ENCODE measurements at regions not wholly inside any gene's neighbourhood (a gene's known extent, or its start where the extent isn't known, plus 50 kb on each side); places are given as distances from the start of the nearest gene placed in this dataset.

DNA sequence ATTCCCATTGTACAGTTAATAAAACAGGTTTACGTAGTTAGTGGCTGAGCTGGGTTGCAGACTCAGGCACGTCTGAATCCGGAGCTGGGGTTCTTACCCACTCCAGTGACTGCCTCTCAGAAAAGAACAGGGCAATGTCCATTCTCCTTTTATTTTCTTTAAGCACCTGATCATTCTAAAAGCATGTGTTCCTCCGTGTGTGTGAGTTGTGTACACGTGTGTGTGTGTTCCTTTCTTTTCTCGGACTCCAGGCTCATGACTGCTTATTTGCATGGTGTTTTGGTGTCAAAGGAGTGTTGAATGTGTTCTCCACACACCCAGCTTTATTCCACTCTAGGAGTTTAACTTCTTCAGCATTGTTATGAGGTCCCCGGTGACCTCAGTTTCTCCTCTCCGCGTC lies 260.1 kb downstream of the SNX10 start:
- DNase-seq (ENCODE audit: low read depth in 1 of 2, low spot score in 1 of 2) (no peak), FAIRE-seq (no peak), ATAC-seq (no peak)
- CTCF ChIA-PET, result interaction anchor here (1.4 kb wide), 1 partner anchor 186 kb away, joined by 3 read pairs; no protein-coding TSS in a partner anchor
- WGBS (ENCODE audit: missing lambda C conversion rate), result 62% methylated on average over 9 of the region's 9 CpGs
- Histone ChIP-seq H3K9me3 (0 out of 3 replicates have a peak, but pooled peaks cover 2% of the 10 kb centered on the region), H3K4me3 (no peak overlapping the region), H3K4me1 (no peaks in the 10 kb centered on the region), H3K27ac (no peak overlapping the region), H3K4me2 (no peak overlapping the region)
- POLR2A ChIA-PET, result no interaction called here
- TF ChIP-seq CBX2 (IDR thresholded peaks at IDR 0.05; ENCODE audit: borderline replicate concordance, low read depth), result no peak
- TF ChIP-seq USF2 (IDR thresholded peaks at IDR 0.05), result no peak
- no peak for TF ChIP-seq KDM5A (IDR thresholded peaks at IDR 0.05)
- TF ChIP-seq ZNF302 (CRISPR knock-in tag; IDR thresholded peaks at IDR 0.05), result no peak
- TF ChIP-seq TP53 (CRISPR knock-in tag; IDR thresholded peaks at IDR 0.05), result no peak
- no peak for TF ChIP-seq NR3C1 (IDR thresholded peaks at IDR 0.05)

DNA sequence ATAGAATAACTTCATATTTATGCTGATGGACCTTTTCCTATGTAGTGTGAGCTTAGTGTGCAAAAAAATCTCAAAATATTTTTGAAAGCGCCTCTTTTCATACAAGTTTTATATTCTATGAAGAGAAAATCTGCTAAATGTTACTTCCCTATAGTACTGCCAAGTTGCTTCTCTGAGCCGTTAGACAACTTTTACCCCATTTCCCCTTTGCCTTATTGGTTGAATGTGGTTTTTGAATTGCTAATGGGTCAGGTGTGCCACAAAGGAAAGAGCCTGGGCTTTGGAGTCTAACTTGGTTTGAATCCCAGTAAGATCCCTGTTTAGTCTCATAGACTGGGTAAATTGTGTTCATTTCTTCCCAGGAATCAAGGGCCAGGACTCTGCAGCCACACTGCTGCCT lies 261.5 kb downstream of the SNX10 start:
- no peak overlapping the region for H3K4me2 ChIP-seq
- ATAC-seq, result no peak
- no peaks in the 10 kb centered on the region for H3K9me3 ChIP-seq
- FAIRE-seq, result no peak
- H3K4me1 ChIP-seq, result no peaks in the 10 kb centered on the region
- H3K27ac ChIP-seq, result no peak overlapping the region
- TF ChIP-seq, protein P1, sequence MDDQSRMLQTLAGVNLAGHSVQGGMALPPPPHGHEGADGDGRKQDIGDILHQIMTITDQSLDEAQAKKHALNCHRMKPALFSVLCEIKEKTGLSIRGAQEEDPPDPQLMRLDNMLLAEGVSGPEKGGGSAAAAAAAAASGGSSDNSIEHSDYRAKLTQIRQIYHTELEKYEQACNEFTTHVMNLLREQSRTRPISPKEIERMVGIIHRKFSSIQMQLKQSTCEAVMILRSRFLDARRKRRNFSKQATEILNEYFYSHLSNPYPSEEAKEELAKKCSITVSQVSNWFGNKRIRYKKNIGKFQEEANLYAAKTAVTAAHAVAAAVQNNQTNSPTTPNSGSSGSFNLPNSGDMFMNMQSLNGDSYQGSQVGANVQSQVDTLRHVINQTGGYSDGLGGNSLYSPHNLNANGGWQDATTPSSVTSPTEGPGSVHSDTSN (IDR thresholded peaks at IDR 0.05), result no peak
- TF ChIP-seq FOXS1 (CRISPR knock-in tag; IDR thresholded peaks at IDR 0.05) (no peak), BCL3 (IDR thresholded peaks at IDR 0.05) (no peak), KDM1A (IDR thresholded peaks at IDR 0.05; ENCODE audit: low read depth) (no peak), RAD21 (conservative IDR thresholded peaks at IDR 0.05 in 1 of 2, IDR thresholded peaks at IDR 0.05 in 1 of 2) (no peak), RARB (CRISPR knock-in tag; IDR thresholded peaks at IDR 0.05) (no peak), HOXB5 (CRISPR knock-in tag; IDR thresholded peaks at IDR 0.05) (no peak), HEYL (CRISPR knock-in tag; IDR thresholded peaks at IDR 0.05) (no peak), FOSL2 (IDR thresholded peaks at IDR 0.05) (no peak), FOSL2 (CRISPR knock-in tag; IDR thresholded peaks at IDR 0.05) (no peak), RNF2 (IDR thresholded peaks at IDR 0.05; ENCODE audit: borderline replicate concordance, low read depth) (no peak), BHLHE40 (IDR thresholded peaks at IDR 0.05; ENCODE audit: low read depth, low read length) (no peak), FOSB (CRISPR knock-in tag; IDR thresholded peaks at IDR 0.05) (no peak), POLR2AphosphoS2 (conservative IDR thresholded peaks at IDR 0.05; ENCODE audit: low read length) (no peak), CTCF (IDR thresholded peaks at IDR 0.05) (no peak), EHF (CRISPR knock-in tag; IDR thresholded peaks at IDR 0.05) (no peak)
- TF ChIP-seq, protein P2, sequence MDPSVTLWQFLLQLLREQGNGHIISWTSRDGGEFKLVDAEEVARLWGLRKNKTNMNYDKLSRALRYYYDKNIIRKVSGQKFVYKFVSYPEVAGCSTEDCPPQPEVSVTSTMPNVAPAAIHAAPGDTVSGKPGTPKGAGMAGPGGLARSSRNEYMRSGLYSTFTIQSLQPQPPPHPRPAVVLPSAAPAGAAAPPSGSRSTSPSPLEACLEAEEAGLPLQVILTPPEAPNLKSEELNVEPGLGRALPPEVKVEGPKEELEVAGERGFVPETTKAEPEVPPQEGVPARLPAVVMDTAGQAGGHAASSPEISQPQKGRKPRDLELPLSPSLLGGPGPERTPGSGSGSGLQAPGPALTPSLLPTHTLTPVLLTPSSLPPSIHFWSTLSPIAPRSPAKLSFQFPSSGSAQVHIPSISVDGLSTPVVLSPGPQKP (IDR thresholded peaks at IDR 0.05; ENCODE audit: low read depth, low read length), result no peak
- DNase-seq (ENCODE audit: low read depth in 1 of 2, low spot score in 1 of 2), result no peak
- WGBS (ENCODE audit: missing lambda C conversion rate), result 49% methylated on average over 2 of the region's 2 CpGs
- CTCF ChIA-PET, result no interaction called here
- POLR2A ChIA-PET, result no interaction called here
- no peak overlapping the region for H3K4me3 ChIP-seq

Measured in A549 (cell line).